ENCODE measurements at regions not wholly inside any gene's neighbourhood (a gene's known extent, or its start where the extent isn't known, plus 50 kb on each side); places are given as distances from the start of the nearest gene placed in this dataset.

DNA sequence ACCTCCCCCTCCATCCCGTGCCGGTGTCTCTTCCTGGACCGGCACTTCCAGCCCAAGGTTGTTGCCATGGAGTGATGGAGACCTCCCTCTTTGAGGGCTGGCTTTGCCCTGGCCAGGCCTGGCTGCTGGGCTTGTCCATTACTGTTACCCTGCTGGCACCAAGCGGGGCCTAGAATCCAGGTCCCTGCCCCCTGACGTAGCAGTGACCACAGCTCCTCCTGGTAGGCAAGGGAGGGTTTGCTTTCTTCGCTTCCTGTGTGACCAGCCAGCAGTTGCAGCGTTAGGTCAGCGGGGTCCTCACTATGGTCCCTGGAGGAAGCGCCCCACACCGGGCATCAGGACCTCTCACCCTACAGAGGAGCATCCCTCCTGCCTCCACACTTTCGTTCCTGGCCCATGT lies 146.7 kb upstream of the COL5A1 start:
- H3K27ac ChIP-seq: no peak overlapping the region
- no peaks in the 10 kb centered on the region for H3K27me3 ChIP-seq
- no peak overlapping the region for H3K4me3 ChIP-seq
- H3K4me1 ChIP-seq: no peaks in the 10 kb centered on the region
- no peak for DNase-seq
- TF ChIP-seq, protein P1, sequence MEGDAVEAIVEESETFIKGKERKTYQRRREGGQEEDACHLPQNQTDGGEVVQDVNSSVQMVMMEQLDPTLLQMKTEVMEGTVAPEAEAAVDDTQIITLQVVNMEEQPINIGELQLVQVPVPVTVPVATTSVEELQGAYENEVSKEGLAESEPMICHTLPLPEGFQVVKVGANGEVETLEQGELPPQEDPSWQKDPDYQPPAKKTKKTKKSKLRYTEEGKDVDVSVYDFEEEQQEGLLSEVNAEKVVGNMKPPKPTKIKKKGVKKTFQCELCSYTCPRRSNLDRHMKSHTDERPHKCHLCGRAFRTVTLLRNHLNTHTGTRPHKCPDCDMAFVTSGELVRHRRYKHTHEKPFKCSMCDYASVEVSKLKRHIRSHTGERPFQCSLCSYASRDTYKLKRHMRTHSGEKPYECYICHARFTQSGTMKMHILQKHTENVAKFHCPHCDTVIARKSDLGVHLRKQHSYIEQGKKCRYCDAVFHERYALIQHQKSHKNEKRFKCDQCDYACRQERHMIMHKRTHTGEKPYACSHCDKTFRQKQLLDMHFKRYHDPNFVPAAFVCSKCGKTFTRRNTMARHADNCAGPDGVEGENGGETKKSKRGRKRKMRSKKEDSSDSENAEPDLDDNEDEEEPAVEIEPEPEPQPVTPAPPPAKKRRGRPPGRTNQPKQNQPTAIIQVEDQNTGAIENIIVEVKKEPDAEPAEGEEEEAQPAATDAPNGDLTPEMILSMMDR (IDR thresholded peaks at IDR 0.05): no peak
- TF ChIP-seq POLR2A (IDR thresholded peaks at IDR 0.05): no peak
- intact Hi-C loops (cut with DNase I; ENCODE audit: low total_unique reads): no loop called here
- H3K36me3 ChIP-seq: no peaks in the 10 kb centered on the region
- H3K9me3 ChIP-seq: no peaks in the 10 kb centered on the region

DNA sequence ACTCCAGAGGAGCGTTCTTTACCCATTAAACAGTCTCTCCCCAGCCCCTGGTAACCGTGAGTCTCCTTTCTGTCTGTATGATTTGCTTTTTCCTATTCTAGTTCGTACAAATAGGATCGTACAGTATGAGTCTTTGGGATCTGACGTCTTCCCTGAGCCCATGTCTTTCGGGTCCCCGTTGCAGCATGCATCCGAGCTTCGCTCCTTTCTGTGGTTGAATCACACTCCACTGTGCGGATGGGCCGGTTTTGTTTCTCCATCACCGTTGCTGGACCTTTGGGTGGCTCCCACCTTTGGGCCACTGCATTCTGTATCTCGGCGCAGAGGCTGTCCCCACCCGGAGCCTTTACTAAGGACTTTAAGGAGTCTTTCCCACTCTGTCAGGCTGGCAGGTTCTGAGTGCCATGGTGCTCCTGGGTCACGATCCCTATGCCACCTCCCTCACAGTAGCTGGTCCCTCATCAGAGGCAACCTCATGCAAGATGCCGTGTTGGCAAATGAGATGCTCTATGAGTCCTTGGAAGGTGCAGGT lies 145.7 kb upstream of the COL5A1 start:
- Histone ChIP-seq H3K36me3 (no peaks in the 10 kb centered on the region), H3K27ac (no peak overlapping the region), H3K4me1 (no peaks in the 10 kb centered on the region), H3K27me3 (no peaks in the 10 kb centered on the region), H3K4me3 (no peak overlapping the region), H3K9me3 (no peaks in the 10 kb centered on the region)
- no peak for DNase-seq
- TF ChIP-seq, protein P1 (IDR thresholded peaks at IDR 0.05): no peak
- no peak for TF ChIP-seq POLR2A (IDR thresholded peaks at IDR 0.05)
- intact Hi-C loops (cut with DNase I; ENCODE audit: low total_unique reads): no loop called here

DNA sequence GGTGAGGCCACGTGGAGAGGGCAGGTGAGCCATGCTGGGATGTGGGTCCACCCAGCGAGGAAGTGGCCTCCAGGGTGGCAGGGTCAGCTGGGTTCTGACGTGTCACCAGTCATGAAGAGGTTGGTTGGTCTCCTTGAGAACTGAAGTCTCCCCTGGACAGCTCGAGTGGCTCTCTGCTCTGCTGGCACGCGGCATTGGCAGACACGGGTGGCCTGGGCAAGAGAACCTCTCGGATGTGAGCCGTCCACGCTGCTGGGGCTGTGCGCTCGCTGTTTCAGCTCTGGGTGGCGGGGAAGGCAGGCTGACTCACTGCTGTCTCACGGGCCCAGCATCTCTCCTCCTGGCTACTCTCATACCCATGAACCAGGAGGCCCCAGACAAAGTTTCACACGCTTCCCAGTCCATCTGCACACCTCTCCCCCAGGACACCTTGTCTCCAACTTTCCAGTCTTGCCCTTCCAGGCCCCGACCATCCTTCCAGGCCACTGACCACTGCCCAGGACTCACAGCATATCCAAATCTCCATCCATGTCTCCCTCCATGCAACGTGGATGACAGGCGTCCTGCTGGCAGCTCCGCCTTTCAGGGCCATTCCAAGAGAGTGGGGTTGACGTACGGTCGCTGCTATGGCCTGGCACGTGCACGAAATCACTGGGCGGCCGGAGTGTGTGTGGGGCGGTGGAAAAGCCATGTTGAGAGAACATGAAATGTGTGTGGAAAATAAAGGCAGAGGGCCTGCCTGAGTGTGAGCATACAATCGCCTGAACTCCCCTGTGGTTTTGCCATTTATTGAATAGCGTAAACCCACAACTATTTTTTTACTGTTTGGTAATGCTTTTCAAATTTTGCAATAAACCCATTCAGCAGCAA lies 145.0 kb upstream of the COL5A1 start:
- no peak overlapping the region for H3K27ac ChIP-seq
- TF ChIP-seq POLR2A (IDR thresholded peaks at IDR 0.05): no peak
- TF ChIP-seq, protein P1 (IDR thresholded peaks at IDR 0.05): no peak
- H3K27me3 ChIP-seq: peaks cover 0 to 4% of the 10 kb centered on the region in 2 donors
- DNase-seq: no peak
- peaks cover 0 to 2% of the 10 kb centered on the region in 2 donors for H3K4me1 ChIP-seq
- intact Hi-C loops (cut with DNase I; ENCODE audit: low total_unique reads): no loop called here
- no peak overlapping the region for H3K4me3 ChIP-seq
- no peaks in the 10 kb centered on the region for H3K9me3 ChIP-seq
- no peaks in the 10 kb centered on the region for H3K36me3 ChIP-seq

DNA sequence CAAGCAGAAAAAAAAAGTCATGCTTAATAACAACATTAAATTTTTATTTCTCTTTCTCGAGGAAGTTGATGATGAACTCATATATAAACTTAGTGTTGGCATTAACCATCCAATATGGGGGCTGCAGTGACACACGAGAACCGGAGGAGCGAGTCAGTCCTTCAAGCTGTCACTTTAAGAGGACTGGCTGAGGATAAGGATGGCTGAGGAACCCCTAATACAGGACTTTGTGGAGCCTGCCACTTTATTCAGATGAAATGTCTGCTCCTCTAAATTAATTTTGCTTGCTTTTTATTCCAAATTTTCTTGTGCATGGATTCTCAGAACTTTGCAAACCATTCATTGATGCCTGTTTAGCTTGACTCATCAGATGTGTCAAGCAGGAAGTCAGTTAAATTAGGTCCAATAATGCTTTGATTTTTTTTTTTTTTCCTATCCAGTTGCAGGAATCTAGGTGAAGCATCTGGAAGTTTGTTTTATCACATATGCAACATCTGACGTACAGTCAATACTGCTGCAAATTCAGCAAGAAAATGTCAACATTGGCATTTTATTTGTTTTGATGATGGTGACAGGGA lies 144.2 kb upstream of the COL5A1 start:
- no peak overlapping the region for H3K27ac ChIP-seq
- peaks cover 0 to 7% of the 10 kb centered on the region in 2 donors for H3K27me3 ChIP-seq
- no peak overlapping the region for H3K4me3 ChIP-seq
- H3K36me3 ChIP-seq: no peaks in the 10 kb centered on the region
- intact Hi-C loops (cut with DNase I; ENCODE audit: low total_unique reads): no loop called here
- no peak for DNase-seq
- H3K9me3 ChIP-seq: no peaks in the 10 kb centered on the region
- TF ChIP-seq POLR2A (IDR thresholded peaks at IDR 0.05): no peak
- TF ChIP-seq, protein P1 (IDR thresholded peaks at IDR 0.05): no peak
- peaks cover 0 to 4% of the 10 kb centered on the region in 2 donors for H3K4me1 ChIP-seq

DNA sequence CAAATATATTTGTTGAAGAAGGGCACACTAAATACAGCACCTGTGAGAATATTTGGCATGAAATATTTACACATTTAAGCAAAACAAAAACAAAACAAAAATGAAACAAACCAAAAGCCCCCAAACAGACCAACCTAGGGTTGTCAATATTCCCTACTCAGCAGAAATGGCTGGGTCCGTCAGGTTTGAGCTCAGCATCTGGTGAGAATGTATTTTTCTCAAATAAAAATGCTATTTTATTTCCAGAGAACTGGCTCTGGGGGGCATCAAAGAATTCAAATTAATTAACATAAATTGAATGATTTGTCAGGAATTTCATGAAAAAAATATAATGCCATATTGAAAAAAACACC lies 142.8 kb upstream of the COL5A1 start:
- TF ChIP-seq POLR2A (IDR thresholded peaks at IDR 0.05): no peak
- TF ChIP-seq, protein P1 (IDR thresholded peaks at IDR 0.05): no peak
- Histone ChIP-seq H3K27ac (no peak overlapping the region), H3K4me1 (peaks cover 0 to 9% of the 10 kb centered on the region in 2 donors), H3K27me3 (peaks cover 0 to 7% of the 10 kb centered on the region in 2 donors), H3K9me3 (no peaks in the 10 kb centered on the region), H3K36me3 (no peaks in the 10 kb centered on the region), H3K4me3 (no peak overlapping the region)
- intact Hi-C loops (cut with DNase I; ENCODE audit: low total_unique reads): no loop called here
- DNase-seq: no peak

Measured in uterus (tissue), 3 donors.